ENCODE measurements at regions not wholly inside any gene's neighbourhood (a gene's known extent, or its start where the extent isn't known, plus 50 kb on each side); places are given as distances from the start of the nearest gene placed in this dataset.

- DNase-seq, result no peak
- peaks cover 14% of the 10 kb centered on the region for H3K9me3 Mint-ChIP-seq
- H3K27me3 Mint-ChIP-seq (ENCODE audit: low read depth, poor library complexity), result peaks cover 3% of the 10 kb centered on the region
- H3K4me1 Mint-ChIP-seq, result peaks cover 14% of the 10 kb centered on the region
- H3K4me3 Mint-ChIP-seq, result no peak overlapping the region
- TF ChIP-seq CTCF (IDR thresholded peaks at IDR 0.05), result no peak
- peaks cover under 1% of the 10 kb centered on the region for H3K36me3 Mint-ChIP-seq (ENCODE audit: low read depth)
- no peak overlapping the region for H3K27ac Mint-ChIP-seq
These were observed 242.9 kb upstream of the ZFP64 start for GRCh38 chr20:52434453-52434852.

GRCh38 chr20:52434041-52434425 is 242.5 kb upstream of the ZFP64 start:
- Mint-ChIP-seq H3K4me1 (peaks cover 10% of the 10 kb centered on the region), H3K9me3 (peaks cover 18% of the 10 kb centered on the region), H3K4me3 (no peak overlapping the region), H3K27me3 (ENCODE audit: low read depth, poor library complexity) (peaks cover 3% of the 10 kb centered on the region), H3K27ac (no peak overlapping the region), H3K36me3 (ENCODE audit: low read depth) (peaks cover 5% of the 10 kb centered on the region)
- no peak for TF ChIP-seq CTCF (IDR thresholded peaks at IDR 0.05)
- no peak for DNase-seq

GRCh38 chr20:52433326-52434040 is 241.9 kb upstream of the ZFP64 start:
- no peak for TF ChIP-seq CTCF (IDR thresholded peaks at IDR 0.05)
- Mint-ChIP-seq H3K4me3 (no peak overlapping the region), H3K36me3 (ENCODE audit: low read depth) (peaks cover 5% of the 10 kb centered on the region)

GRCh38 chr20:52432740-52433139 is 241.2 kb upstream of the ZFP64 start:
- Mint-ChIP-seq H3K9me3 (peaks cover 18% of the 10 kb centered on the region), H3K36me3 (ENCODE audit: low read depth) (peaks cover 5% of the 10 kb centered on the region), H3K27me3 (ENCODE audit: low read depth, poor library complexity) (peaks cover 3% of the 10 kb centered on the region), H3K4me1 (no peaks in the 10 kb centered on the region), H3K27ac (no peak overlapping the region), H3K4me3 (no peak overlapping the region)
- no peak for TF ChIP-seq CTCF (IDR thresholded peaks at IDR 0.05)
- no peak for DNase-seq

More at GRCh38 chr20:52433326-52434040, 241.9 kb upstream of the ZFP64 start:
- Mint-ChIP-seq H3K4me1 (peaks cover 4% of the 10 kb centered on the region), H3K27ac (no peak overlapping the region), H3K9me3 (peaks cover 18% of the 10 kb centered on the region), H3K27me3 (ENCODE audit: low read depth, poor library complexity) (peaks cover 3% of the 10 kb centered on the region)
- DNase-seq, result no peak

- Mint-ChIP-seq H3K36me3 (ENCODE audit: low read depth) (peaks cover 5% of the 10 kb centered on the region), H3K4me1 (peaks cover 17% of the 10 kb centered on the region), H3K9me3 (peaks cover 15% of the 10 kb centered on the region), H3K4me3 (no peak overlapping the region), H3K27me3 (ENCODE audit: low read depth, poor library complexity) (peaks cover 14% of the 10 kb centered on the region), H3K27ac (no peak overlapping the region)
- no peak for TF ChIP-seq CTCF (IDR thresholded peaks at IDR 0.05)
- DNase-seq, result no peak
These were observed 237.4 kb upstream of the ZFP64 start for GRCh38 chr20:52429029-52429428.

- Mint-ChIP-seq H3K4me3 (no peak overlapping the region), H3K9me3 (peaks cover 15% of the 10 kb centered on the region), H3K27ac (no peak overlapping the region), H3K4me1 (peaks cover 17% of the 10 kb centered on the region), H3K36me3 (ENCODE audit: low read depth) (peaks cover 5% of the 10 kb centered on the region), H3K27me3 (ENCODE audit: low read depth, poor library complexity) (peaks cover 14% of the 10 kb centered on the region)
- no peak for TF ChIP-seq CTCF (IDR thresholded peaks at IDR 0.05)
- no peak for DNase-seq
These were observed 236.4 kb upstream of the ZFP64 start for GRCh38 chr20:52427960-52428359.

All from nephron progenitor cell (in vitro differentiated cells).